Fibroblast of pulmonary artery (primary cell): ENCODE measurements at regions not wholly inside any gene's neighbourhood (a gene's known extent, or its start where the extent isn't known, plus 50 kb on each side); places are given as distances from the start of the nearest gene placed in this dataset.

Experiments
- DNase-seq: peaks from one replicate; pipeline ENCODE4 v3.0.0-alpha.2; 2010; ENCODE audit warnings: low read depth
- H3K4me3 ChIP-seq: replicated peaks from 2 replicates; pipeline ENCODE4 v1.5.1; 2011; ENCODE audit warnings: low read depth, mild to moderate bottlenecking, control low read depth, low read length, moderate library complexity
- TF ChIP-seq, protein P1 (sequence below): IDR thresholded peaks from 2 replicates; pipeline ENCODE4 v1.5.1; 2011; ENCODE audit warnings: mild to moderate bottlenecking, control low read depth, low read length, inconsistent platforms; ENCODE audit errors: missing control alignments

- no peak overlapping the region for H3K4me3 ChIP-seq
- TF ChIP-seq, protein P1, sequence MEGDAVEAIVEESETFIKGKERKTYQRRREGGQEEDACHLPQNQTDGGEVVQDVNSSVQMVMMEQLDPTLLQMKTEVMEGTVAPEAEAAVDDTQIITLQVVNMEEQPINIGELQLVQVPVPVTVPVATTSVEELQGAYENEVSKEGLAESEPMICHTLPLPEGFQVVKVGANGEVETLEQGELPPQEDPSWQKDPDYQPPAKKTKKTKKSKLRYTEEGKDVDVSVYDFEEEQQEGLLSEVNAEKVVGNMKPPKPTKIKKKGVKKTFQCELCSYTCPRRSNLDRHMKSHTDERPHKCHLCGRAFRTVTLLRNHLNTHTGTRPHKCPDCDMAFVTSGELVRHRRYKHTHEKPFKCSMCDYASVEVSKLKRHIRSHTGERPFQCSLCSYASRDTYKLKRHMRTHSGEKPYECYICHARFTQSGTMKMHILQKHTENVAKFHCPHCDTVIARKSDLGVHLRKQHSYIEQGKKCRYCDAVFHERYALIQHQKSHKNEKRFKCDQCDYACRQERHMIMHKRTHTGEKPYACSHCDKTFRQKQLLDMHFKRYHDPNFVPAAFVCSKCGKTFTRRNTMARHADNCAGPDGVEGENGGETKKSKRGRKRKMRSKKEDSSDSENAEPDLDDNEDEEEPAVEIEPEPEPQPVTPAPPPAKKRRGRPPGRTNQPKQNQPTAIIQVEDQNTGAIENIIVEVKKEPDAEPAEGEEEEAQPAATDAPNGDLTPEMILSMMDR = no peak
- no peak for DNase-seq
Observed at GRCh38 chr11:38819981-38820380, 2221.9 kb upstream of the RAG2 start.

DNA sequence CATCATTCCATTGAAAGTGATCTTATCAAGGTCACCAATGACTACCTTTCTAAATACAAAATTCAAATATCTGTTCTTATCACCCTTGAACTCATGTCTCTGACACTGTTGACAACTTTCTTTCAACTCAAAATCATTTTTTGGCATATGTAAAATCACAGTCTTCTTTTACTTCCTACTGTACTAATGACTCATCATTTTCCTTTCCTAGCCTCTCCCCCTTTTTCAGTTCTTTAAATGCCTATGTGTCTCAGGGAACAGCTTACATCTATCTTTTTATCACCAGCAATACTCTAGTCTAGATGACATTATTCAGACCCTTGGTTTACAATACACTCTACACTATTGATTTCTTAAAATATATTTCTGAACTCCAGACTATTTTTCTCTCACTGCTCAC lies 2220.7 kb upstream of the RAG2 start:
- TF ChIP-seq, protein P1 = no peak
- peak; percentile 9 for DNase-seq
- H3K4me3 ChIP-seq = no peak overlapping the region

- TF ChIP-seq, protein P1 = no peak
- H3K4me3 ChIP-seq = no peak overlapping the region
- peak; percentile 74 for DNase-seq
Observed at GRCh38 chr11:38814670-38815069, 2216.6 kb upstream of the RAG2 start.

GRCh38 chr11:38809521-38809920 lies 2211.5 kb upstream of the RAG2 start:
- H3K4me3 ChIP-seq = no peak overlapping the region
- DNase-seq = no peak
- TF ChIP-seq, protein P1 = no peak

DNA sequence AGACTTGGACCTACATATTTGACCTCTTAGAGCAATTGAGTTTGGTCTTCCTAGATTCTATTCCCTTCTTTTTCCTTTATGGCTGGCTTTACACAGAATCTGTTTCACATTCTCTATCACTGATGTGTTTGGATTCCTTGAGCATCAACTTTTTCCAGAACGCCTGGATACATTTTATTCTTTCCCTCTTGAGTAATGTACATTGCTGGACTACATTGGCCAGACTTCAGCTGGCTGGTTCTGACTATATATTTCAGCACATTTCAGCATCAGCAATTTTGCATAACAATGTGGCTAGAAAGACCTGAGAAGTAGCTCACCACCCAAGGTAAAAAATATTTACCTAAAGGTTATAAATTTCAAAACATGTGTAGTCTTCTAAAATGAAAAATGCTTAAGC lies 2198.2 kb upstream of the RAG2 start:
- TF ChIP-seq, protein P1 = no peak
- H3K4me3 ChIP-seq = no peak overlapping the region
- no peak for DNase-seq

GRCh38 chr11:38795027-38795426 lies 2197.0 kb upstream of the RAG2 start:
- H3K4me3 ChIP-seq = no peak overlapping the region
- TF ChIP-seq, protein P1 = no peak
- no peak for DNase-seq

DNA sequence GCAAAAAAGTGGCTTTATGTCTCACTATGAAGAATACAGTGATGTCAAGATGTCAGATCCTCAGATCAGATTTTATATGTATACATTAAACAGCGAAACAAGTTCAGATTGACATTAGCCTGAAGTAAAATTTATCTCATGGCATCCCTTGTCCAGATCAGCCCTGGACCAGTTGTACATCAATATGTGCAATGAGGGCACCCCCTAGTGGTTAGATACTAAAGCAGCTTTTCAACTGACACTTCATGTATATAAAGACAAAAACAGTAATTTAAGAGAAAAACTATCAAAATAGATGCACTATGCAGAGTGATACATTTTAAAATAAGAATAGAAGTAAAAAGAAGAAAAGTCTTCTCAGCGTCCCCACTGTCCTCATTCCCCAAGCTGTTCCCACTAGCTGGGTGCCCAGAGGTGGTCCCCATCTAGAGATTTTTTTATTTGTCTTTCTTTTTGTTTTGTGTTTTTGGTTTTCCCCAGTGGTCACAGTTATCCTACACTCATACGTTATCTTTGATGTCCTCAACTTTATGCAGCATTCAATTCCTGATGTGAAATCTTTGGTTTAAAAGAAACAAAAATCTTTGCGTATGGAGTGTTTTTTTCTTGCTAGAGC lies 2193.4 kb upstream of the RAG2 start:
- TF ChIP-seq, protein P1 = peak; percentile 82
- peak; percentile 89 for DNase-seq
- no peak overlapping the region for H3K4me3 ChIP-seq
